ENCODE measurements at regions not wholly inside any gene's neighbourhood (a gene's known extent, or its start where the extent isn't known, plus 50 kb on each side); places are given as distances from the start of the nearest gene placed in this dataset.

GRCh38 chr16:49049644-49050043 is 232.0 kb downstream of the CBLN1 start:
- no peak overlapping the region for H3K4me3 ChIP-seq
- H3K4me1 ChIP-seq: no peaks in the 10 kb centered on the region
- TF ChIP-seq POLR2AphosphoS5 (IDR thresholded peaks at IDR 0.05): no peak
- TF ChIP-seq POLR2A (IDR thresholded peaks at IDR 0.05): no peak
- TF ChIP-seq EP300 (IDR thresholded peaks at IDR 0.05): no peak
- TF ChIP-seq CTCF (IDR thresholded peaks at IDR 0.05): no peak
- DNase-seq: no peak
- WGBS, 5 donors: 72 to 89% (median 88%) methylated on average over 3 of the region's 3 CpGs
- no peaks in the 10 kb centered on the region for H3K9me3 ChIP-seq
- H3K36me3 ChIP-seq: no peaks in the 10 kb centered on the region
- no peak overlapping the region for H3K27ac ChIP-seq
- no peaks in the 10 kb centered on the region for H3K27me3 ChIP-seq
- intact Hi-C loops (cut with DNase I; ENCODE audit: low total_unique reads): no loop called here

- DNase-seq: no peak
- Histone ChIP-seq H3K36me3 (no peaks in the 10 kb centered on the region), H3K4me1 (no peaks in the 10 kb centered on the region), H3K27me3 (no peaks in the 10 kb centered on the region), H3K9me3 (no peaks in the 10 kb centered on the region), H3K27ac (no peak overlapping the region), H3K4me3 (no peak overlapping the region)
- 51 to 65% (median 64%) methylated on average over 6 of the region's 6 CpGs for WGBS, 5 donors
- TF ChIP-seq CTCF (IDR thresholded peaks at IDR 0.05): no peak
- no peak for TF ChIP-seq POLR2AphosphoS5 (IDR thresholded peaks at IDR 0.05)
- intact Hi-C loops (cut with DNase I; ENCODE audit: low total_unique reads): no loop called here
These were observed 232.4 kb downstream of the CBLN1 start for GRCh38 chr16:49049191-49049590.

- WGBS, 5 donors: 71 to 92% (median 78%) methylated on average over 4 of the region's 4 CpGs
- no peak for TF ChIP-seq POLR2AphosphoS5 (IDR thresholded peaks at IDR 0.05)
- no peak for TF ChIP-seq EP300 (IDR thresholded peaks at IDR 0.05)
- no peak for TF ChIP-seq POLR2A (IDR thresholded peaks at IDR 0.05)
- no peak for TF ChIP-seq CTCF (IDR thresholded peaks at IDR 0.05)
- no peaks in the 10 kb centered on the region for H3K9me3 ChIP-seq
These were observed 233.1 kb downstream of the CBLN1 start for GRCh38 chr16:49048557-49048956.

GRCh38 chr16:49036126-49036525 is 245.5 kb downstream of the CBLN1 start:
- no peaks in the 10 kb centered on the region for H3K27me3 ChIP-seq
- no peak for DNase-seq
- no peak overlapping the region for H3K27ac ChIP-seq
- no peaks in the 10 kb centered on the region for H3K4me1 ChIP-seq
- WGBS, 5 donors: 95 to 100% (median 100%) methylated on average over 2 of the region's 2 CpGs
- TF ChIP-seq POLR2AphosphoS5 (IDR thresholded peaks at IDR 0.05): no peak
- no peak for TF ChIP-seq EP300 (IDR thresholded peaks at IDR 0.05)
- TF ChIP-seq POLR2A (IDR thresholded peaks at IDR 0.05): no peak
- TF ChIP-seq CTCF (IDR thresholded peaks at IDR 0.05): no peak
- intact Hi-C loops (cut with DNase I; ENCODE audit: low total_unique reads): no loop called here
- no peaks in the 10 kb centered on the region for H3K9me3 ChIP-seq
- H3K36me3 ChIP-seq: no peaks in the 10 kb centered on the region
- H3K4me3 ChIP-seq: no peak overlapping the region

More at GRCh38 chr16:49048557-49048956, 233.1 kb downstream of the CBLN1 start:
- no peak for DNase-seq
- H3K27me3 ChIP-seq: no peaks in the 10 kb centered on the region
- H3K27ac ChIP-seq: no peak overlapping the region
- no peaks in the 10 kb centered on the region for H3K36me3 ChIP-seq
- intact Hi-C loops (cut with DNase I; ENCODE audit: low total_unique reads): no loop called here
- no peak overlapping the region for H3K4me3 ChIP-seq
- H3K4me1 ChIP-seq: no peaks in the 10 kb centered on the region
